ENCODE measurements at regions not wholly inside any gene's neighbourhood (a gene's known extent, or its start where the extent isn't known, plus 50 kb on each side); places are given as distances from the start of the nearest gene placed in this dataset.

DNA sequence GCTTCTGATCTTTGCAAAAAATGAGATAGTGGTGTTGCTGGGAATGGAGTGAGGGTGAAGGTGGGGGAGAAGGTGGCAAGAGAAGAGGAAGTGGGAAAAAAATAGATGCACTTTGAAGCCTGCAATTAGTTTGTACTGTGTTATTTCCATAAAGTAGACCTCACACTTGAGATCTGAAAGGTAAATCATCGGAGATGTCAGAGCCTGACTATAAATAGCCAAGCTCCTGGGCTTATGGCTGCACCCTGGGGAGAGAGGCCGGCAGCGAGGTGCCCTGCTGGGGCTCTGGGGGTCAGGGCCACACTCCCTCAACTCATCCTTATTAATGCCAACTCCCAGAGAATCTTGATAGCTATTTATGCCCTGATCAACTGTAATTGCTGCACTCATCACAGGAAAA is 134.4 kb downstream of the NXPE2 start:
- no peak for TF ChIP-seq POLR2A (IDR thresholded peaks at IDR 0.05)
- TF ChIP-seq, protein P1, sequence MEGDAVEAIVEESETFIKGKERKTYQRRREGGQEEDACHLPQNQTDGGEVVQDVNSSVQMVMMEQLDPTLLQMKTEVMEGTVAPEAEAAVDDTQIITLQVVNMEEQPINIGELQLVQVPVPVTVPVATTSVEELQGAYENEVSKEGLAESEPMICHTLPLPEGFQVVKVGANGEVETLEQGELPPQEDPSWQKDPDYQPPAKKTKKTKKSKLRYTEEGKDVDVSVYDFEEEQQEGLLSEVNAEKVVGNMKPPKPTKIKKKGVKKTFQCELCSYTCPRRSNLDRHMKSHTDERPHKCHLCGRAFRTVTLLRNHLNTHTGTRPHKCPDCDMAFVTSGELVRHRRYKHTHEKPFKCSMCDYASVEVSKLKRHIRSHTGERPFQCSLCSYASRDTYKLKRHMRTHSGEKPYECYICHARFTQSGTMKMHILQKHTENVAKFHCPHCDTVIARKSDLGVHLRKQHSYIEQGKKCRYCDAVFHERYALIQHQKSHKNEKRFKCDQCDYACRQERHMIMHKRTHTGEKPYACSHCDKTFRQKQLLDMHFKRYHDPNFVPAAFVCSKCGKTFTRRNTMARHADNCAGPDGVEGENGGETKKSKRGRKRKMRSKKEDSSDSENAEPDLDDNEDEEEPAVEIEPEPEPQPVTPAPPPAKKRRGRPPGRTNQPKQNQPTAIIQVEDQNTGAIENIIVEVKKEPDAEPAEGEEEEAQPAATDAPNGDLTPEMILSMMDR (IDR thresholded peaks at IDR 0.05), result no peak

Data from testis (tissue), 2 donors.